ENCODE measurements at regions not wholly inside any gene's neighbourhood (a gene's known extent, or its start where the extent isn't known, plus 50 kb on each side); places are given as distances from the start of the nearest gene placed in this dataset.
"Not testable (repeated sequence)": the region's sequence is repeated elsewhere in the genome, so short reads cannot be mapped to it uniquely, and the experiment has no call there.

DNA sequence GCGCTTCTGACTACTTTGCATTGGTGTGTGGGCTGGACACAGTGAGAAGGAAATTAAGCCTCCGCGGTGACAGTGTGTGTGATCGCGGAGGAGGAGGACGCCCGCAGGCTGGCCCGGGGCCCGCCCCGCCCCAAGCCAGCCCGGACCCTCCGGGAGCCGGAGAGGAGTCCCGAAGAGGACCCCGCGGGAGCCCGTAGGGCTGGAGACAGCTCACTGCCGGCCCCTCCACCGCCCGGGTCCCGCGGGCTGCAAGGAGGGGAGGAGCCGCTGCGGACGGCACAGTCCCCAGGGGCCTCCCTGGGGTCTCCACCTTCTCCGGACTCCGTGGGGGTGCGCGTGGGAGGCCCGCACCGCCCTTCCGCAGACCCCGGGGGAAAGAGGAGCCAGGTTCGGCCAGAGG lies 146.4 kb upstream of the ERCC6L2 start:
- DNase-seq: no peak

DNA sequence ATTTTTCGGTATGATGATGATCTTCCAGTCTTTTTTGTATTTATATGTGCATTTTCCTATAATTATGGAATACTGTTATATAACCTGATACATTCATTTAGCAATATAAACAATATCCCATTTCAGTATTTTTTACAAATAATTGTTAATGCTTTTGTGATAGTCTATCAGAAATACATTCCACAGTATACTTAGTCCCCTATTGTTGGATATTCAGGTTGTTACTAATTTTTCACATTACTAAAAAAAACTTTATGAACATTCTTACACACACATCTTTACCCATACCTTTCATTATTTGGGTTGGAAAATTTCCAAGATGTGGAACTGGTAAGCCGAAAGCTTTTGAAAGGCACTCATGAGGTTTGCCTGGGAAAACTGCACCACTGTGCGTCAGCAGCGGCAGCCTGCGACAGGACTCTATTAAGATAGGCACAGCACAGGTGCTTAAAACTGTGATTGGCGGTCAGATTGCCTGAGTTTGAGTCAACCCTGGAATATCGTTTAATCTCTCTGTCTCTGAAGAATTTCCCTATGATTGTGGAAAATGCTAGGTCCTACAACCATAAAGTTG lies 147.5 kb upstream of the ERCC6L2 start:
- no peak for DNase-seq

DNA sequence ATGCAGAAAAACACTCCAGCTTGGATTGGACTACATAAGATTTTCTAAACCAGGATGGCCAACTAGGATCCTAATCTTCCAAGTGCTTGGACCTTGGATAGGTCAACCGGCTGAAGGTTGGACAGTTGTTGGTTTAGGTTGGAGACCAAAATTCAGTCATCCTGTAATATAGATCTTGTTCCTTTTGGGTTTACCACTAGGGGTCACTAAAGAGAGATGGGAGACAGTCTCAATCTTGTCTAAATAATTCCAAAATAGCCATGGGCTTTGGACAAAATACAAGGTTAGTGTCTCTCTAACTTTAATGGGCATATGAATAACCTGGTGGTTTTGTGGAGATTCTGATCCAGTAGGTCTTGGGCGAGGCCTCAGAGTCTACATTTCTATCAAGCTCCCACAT lies 148.7 kb upstream of the ERCC6L2 start:
- no peak for DNase-seq

DNA sequence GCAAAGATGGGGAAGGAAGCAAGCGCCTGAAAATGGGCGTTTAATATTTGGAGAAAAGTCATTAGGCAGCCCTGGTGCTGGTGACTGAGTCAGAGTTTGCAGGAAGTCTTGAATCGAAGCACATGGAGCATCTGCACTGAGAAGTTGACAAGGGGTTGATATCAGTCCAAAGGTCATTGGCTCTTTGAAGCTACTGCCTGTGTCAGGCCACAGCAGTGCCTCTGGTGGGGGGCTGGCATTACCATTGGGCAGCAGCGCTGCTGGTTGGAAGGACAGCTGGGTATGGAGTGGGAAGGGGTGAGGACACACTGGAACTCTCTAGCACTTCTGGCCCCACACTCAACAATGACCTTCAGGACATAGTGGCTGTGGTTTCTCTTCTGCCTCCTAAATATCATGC lies 150.4 kb upstream of the ERCC6L2 start:
- DNase-seq: no peak

DNA sequence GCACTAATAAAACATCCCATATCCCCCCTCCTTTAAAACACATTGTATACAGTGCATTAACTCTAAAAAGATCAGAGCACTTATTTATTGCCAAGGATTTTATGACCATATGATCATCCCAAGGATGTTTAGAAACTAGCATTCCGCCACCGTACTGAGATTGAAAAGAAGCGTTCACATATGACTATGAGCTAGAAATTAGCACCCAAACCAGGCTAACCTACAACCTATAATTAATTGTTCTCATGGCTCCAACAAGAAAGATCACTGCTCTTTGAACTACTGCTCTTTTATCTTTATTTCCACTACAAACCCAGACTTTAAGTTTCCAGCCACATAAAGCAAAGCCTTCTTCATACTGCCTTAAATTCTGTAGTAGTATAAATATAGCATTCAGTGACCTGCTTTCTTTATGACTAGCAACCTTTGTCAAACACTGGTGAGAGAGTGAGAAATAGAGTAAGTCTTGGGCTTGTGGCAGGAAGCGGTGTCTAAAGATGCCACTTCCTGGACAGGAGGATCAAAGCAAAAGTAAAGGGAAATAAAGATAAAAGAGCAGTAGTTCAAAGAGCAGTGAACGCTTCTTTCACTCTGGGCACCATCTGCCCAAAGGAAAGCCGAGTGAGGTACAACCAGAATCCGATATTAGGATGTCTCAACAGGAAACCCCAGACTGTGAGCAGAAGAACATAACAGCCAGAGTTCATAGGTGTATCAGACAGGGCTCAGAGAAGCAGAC lies 151.1 kb upstream of the ERCC6L2 start:
- peak; percentile 60 for DNase-seq

DNA sequence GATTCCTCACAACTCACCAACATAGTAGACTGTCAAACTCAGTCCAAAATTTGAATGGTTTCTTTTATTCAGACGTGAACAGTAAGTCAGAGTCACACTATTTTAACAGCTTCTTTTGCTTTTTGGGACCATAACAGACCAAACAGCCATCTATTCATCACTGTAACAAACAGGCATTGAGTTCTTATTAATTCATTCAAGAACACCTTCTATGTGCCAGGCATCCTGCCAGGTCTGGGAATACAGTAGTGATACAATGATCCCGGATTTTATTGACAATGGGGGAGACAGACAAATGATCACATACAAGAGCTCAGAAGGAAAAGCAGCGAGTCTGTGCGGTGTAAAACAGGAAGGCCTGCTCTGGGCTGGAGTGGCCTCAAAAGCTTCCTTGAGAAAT lies 153.3 kb upstream of the ERCC6L2 start:
- no peak for DNase-seq

DNA sequence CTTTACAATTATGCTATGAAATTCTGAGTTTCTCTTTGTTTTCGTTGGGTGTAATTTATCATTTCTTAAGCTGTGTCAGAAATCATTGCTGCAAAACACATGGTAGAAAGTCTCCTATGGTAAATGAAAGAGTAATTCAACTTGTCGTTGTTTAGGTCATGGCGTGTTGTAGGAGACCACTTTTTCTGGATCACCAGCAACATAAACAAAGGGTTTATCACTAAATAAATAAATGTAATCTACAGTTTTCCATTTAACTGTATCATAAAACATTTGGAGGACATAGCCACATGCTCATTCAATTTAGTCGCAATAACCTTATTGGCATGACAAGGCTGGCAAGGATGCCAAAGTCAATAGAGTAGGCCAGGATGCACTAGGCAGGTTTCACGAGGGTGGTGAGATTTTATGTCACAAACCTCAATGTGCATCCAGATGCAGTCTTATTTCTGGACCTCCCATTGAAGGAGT lies 154.4 kb upstream of the ERCC6L2 start:
- DNase-seq: no peak

DNA sequence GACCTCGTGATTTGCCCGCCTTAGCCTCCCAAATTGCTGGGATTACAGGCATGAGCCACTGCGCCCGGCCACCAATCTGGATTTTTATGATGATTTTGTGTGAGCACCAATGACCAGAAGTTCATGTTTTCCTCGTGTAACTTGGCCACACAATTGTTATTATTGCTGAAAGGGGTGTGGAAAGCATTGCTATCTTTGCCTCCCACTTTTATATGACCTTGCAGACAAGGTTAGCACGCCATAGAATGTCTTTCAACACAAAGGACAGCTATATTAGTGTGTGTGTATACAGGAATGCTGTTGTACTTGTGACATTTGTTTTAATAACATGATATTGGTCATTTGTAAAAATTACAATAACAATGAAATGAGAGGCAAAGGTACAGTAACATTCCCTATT lies 155.0 kb upstream of the ERCC6L2 start:
- DNase-seq: no peak

DNA sequence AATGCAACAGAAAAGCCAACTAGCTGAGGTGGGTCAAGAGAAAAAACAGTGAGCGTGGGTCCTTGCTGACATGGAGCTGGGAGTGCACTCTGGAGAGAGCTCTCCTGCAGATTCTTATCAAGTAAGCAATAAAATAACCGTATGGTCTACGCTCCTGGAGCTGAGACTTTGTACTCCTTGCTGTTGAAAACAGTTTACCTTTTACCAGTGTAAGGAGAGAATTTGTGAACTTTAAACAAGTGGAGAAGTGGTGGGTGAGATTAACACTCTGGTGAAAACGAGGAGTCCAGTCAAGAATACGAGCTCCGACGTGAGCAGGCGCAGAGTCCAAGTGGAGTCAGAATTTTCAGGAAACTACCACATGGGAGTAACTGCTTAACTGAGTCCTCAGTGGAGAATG lies 156.1 kb upstream of the ERCC6L2 start:
- no peak for DNase-seq

DNA sequence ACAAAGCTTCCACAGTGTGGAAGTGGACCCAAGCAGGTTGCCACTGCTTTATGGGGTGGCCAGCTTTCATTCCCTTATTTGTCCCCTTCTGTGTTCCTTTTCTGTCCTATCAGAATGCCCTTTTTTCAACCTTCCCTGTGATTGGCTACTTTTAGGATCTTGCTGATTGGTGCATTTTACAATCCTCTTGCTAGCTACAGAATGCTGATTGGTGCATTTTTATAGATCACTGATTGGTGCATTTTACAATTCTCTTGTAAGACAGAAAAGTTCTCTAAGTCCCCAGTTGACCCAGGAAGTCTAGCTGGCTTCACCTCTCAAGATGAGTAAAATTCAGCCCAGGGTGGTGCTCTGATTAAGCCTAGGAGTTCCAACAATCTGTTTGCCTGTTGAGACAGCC lies 157.2 kb upstream of the ERCC6L2 start:
- no peak for DNase-seq

DNA sequence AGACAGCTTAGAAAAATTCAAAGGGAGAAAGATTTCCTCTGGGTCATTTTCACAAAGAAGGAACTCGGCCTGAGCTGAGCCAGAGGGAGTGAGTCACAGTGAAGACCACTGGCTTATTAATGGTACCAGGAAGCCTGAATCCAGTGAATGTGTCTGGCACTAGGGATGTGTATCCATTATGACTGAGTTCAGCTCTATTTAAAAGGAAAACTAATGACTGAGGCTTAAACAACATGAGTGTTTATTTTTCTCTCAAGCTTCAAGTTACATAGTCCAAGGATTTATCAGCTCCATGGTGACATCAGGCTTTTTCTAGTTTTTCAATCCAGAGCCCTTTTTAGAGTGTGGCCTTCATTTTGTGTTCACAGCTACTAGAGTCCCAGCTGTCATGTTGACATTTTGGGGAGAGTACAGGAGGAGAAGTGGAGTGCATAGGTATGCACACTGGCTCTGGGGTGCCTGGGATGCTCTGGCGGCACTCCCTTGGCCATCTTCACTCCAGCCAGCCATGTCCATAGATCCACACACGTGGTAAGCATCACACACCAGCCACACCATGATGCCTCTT lies 159.5 kb upstream of the ERCC6L2 start:
- DNase-seq: no peak

DNA sequence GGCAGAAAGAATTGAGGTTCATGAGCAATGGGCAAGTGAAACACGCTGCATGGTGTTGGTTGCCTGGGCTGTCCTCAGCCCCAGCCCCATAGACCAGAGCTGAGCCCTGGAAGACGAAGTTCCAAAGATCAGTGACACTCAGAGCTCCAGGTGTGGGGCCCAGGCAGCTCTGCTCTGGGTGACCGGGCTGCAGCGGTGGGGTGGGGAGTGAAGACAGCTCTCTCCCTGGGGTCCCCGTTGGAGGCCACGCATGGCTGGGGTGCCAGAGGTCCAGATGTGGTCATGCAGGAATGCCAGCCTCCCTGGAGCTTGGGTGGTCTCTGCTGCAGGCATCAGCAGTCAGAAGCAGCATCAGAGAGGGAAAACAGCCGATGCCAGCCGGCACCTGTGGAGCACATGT lies 165.0 kb upstream of the ERCC6L2 start:
- no peak for DNase-seq

DNA sequence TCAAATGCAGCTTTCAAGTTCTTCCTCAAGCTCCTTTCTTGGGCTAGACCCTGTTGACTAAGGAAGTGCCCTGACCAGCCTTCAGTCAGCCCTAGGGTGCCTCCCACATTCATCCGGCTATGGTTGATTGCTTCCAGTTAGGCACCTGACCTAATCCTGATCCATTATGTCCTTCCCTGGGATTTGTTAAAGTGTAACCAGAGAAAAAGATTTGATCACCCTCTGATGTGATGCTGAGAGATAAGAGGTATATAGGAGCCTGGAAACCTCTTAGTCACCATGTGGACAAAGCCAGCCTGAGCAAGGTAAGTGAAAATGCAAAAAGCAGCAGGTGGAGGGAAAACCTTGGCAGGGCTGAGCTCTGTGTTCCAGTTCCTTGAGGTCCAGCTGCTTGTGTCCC lies 178.8 kb upstream of the ERCC6L2 start:
- DNase-seq: no peak

DNA sequence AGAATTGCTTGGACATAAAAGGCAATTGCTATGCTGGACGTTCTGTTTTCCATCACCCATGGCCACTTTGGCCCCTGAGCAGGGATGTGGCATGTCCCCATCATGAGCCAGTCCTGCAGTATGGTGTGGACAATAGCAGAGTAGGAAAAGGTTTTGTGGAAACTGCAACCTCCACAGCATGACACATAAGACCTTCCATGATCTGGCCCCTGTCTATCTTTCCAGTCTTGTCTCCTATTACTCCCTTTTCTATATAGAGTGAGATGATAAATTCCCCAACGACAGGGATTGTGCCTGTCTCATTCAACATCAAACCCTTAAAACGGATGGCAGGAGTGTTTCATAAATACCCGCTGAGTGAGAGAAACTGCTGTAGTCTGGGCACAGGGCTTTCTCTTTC lies 174.7 kb upstream of the PTCH1 start:
- DNase-seq: no peak

DNA sequence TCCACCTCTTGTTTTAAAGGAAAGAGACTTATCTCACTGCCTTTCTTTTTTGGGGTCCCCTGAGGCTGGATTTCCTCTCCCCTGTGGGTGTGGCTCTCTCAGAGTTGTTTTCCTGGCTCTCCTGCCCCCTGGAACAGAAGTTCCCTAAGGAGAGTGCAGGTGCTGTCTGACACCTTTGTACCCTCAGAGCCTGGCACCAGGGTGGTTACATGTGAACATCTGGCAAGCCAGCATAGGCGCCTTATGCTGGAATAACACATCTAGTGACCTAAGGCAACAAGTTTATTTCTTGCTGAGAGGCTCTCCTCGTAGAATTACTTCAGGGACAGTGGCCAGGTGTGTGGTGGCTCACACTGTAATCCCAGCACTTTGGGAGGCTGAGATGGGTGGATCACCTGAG lies 172.9 kb upstream of the PTCH1 start:
- DNase-seq: no peak

DNA sequence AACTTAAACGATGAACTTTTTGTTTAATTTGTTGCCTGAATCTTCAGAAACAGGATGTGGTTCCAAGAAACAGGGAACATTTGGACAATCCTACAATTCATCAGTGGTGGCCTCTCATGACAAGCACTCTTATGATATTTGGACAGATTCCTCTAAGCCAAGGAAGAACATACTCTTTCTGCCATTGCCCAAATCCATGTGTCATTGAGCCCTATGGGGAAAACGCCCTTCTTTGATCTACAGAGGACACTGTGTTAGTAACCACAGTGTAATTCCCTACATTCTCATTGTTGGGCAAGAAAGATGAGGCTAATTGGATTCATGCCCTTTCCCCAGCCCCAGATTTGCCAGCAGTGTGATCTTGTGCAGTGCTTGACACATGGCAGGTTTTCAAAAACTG lies 167.7 kb upstream of the PTCH1 start:
- no peak for DNase-seq

DNA sequence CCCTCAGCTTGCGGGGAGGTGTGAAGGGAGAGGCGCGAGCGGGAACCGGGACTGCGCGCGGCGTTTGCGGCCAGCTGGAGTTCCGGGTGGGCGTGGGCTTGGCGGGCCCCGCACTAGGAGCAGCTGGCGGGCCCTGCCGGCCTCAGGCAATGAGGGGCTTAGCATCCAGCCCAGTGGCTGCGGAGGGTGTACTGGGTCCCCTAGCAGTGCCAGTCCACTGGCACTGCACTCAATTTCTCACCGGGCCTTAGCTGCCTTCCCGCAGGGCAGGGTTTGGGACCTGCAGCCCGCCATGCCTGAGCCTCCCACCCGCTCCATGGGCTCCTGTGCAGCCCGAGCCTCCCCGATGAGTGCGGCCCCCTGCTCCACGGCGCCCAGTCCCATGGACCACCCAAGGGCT lies 163.5 kb upstream of the PTCH1 start:
- not testable (repeated sequence) for DNase-seq

DNA sequence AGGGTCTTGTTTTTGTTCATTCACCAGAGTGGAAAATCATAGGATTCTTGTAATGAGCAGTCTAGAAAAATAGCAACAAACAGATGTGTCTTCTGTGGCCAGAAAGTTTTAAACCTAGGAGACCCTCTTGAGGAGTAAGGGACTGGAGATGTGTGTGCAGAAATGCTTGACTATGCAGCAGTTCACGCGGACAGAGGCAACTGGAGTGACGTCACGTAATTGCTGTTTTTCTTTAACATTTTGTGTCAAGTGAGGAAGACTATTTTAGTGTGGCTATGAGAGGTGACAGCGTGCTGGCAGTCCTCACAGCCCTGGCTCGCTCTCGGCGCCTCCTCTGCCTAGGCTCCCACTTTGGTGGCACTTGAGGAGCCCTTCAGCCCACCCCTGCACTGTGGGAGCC lies 163.1 kb upstream of the PTCH1 start:
- DNase-seq: no peak

DNA sequence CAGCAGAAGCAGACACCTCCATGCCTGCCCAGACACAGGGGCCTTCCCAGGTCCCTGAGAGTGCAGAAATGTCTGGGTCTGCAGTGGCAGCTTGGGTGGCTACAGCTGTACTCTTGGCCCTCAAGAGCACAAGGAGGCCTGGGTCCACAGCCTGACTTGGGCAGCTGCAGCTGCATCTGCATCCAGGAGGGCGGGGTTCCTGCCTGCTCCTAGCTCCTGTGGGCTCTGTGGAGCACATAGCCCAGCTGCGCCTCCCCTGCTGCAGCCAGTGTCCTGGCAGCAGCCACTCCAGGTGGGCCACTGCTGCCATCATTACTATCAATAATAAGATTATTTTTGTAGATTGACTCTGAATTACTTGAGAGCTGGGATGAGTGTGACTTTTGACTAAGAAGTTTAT lies 162.0 kb upstream of the PTCH1 start:
- DNase-seq: no peak

DNA sequence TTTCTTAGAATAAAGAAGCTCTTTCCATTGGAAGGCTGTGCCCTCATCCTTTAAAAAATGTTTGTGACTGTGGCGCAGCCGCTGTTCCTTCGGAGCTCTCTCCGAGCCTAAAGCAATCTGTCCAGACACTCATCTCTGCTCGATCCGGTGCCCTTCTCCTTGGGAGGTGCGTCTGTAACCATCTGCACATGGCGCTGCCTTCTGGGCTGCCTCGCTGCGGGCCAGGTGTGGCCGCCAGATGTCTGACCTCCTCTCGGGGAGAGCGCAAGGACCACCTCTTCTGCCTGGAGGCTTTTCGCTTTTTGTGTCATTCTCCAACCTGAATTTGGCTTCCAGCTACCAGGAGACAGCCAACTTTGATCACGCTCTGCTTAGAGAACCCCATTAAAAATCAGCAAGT lies 153.4 kb upstream of the PTCH1 start:
- DNase-seq: no peak

DNA sequence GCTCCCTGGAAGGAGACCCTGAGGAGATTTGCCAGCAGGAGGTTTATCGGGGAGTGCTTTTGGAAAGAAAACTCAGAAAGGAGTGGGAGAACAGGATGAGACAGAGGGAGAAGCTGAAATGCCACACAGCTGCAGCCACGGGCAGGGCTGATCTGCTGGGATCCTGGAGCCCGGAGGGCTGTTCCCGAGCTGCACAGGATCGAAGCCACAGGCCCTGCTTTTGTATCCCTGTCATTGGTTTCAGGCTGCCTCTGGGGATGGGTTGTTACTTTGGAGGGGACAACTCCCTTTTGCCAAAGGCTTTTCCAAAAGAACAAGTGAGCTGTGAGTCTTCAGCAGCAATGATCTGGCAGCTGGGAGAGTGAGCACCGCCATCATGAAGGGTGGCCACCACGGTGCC lies 152.5 kb upstream of the PTCH1 start:
- no peak for DNase-seq

DNA sequence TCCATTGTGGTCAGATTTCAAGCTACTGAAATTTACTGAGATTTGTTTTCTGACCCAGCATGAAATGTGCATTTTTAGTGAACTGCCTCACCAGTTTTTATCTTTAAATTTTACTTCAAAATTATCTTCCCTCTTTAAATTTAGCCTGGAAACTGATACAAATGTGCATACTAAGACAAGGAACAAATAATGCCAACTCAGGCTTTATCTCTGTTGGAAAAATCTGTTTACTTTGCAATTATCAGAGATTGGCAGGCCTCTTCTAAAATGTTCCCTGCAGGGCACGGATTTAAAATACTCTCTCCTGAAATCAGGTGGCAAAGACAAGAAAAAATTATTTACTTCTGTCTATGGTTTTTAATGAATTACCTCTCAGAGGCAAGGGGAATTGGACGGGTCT lies 151.0 kb upstream of the PTCH1 start:
- no peak for DNase-seq

DNA sequence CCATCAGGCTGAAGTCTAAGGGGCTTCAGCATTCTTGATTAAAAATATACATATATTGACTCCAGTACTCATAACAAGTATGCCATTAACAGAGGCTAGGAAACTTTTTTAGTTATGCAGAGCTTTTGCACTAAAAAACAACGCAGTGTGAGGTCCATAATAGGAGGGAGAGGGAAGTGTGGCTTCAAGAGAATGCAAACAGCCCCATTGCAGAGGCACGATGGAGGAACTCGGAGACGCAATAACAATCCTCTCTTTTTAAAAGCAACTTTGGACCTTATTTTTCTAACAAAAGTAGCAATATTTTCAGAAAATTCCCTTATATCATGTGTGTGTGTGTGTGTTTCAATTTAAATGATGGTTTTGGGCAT lies 150.0 kb upstream of the PTCH1 start:
- DNase-seq: no peak

DNA sequence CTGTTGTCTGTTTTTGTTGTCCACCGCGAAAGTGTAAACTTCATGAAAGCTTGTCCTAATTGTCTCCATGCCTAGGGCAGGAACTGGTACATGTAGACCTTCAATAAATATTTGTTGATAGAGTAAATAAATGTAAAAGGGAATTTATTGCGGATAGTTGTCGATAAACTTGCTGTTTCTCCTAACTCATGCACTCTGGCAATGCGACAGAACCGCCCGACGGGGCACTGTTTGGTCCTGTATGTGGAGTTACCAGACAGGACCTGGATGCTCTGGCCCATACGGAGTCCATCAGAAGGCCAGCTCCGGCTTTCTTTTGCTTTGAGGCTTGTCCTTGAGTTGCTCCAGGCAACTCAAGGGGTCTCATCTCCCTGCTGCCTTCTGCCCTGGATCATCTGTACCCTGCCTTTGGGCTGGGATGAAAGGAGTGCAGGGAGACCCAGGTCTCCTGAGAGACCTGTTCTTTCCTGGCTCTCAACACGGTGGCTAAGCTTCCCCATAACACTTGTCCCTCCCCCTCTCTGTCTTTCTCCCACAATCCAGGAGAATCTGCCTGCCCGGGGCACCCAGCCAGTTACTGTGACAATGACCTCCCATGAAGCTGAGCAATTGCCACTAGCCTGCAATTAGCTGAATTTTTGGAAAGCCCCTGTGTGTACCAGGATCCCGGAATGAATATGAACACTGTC lies 149.5 kb upstream of the PTCH1 start:
- DNase-seq: no peak
